Esophagus muscularis mucosa (tissue), 4 donors: ENCODE measurements at regions not wholly inside any gene's neighbourhood (a gene's known extent, or its start where the extent isn't known, plus 50 kb on each side); places are given as distances from the start of the nearest gene placed in this dataset.

Source experiments
- DNase-seq: peaks from one replicate; pipeline ENCODE4 v3.0.0-alpha.2; 2017; ENCODE audit errors: extremely low spot score
- H3K27ac ChIP-seq, 4 donors: fragments of 200-600 bp; sonication (generic); replicated peaks in 1 of 4; 1 replicate in 3 of 4; 2 replicates in 1 of 4; pipeline ENCODE4 v1.5.1; 2016 to 2019; ENCODE audit warnings: mild to moderate bottlenecking in 1 of 4
- H3K27me3 ChIP-seq, 4 donors: fragments of 200-600 bp; sonication (generic); one replicate each; pipeline versions ENCODE4 v1.5.1 to v1.6.0; 2016 to 2019
- H3K36me3 ChIP-seq, 4 donors: fragments of 200-600 bp; sonication (generic); one replicate each; pipeline ENCODE4 v1.5.1; 2016 to 2019
- H3K4me1 ChIP-seq, 4 donors: fragments of 200-600 bp; sonication (generic); one replicate each; pipeline ENCODE4 v1.5.1; 2016 to 2019
- H3K4me3 ChIP-seq, 4 donors: fragments of 200-600 bp; sonication (generic); 1 replicate in 2 of 4; 2 replicates in 2 of 4; pipeline ENCODE4 v1.5.1; 2016 to 2019; ENCODE audit warnings: mild to moderate bottlenecking in 4 of 4, moderate library complexity in 1 of 4
- H3K9me3 ChIP-seq, 4 donors: fragments of 200-600 bp; sonication (generic); 1 replicate in 3 of 4; 2 replicates in 1 of 4; pipeline ENCODE4 v1.5.1; 2016 to 2019
- CTCF ChIP-seq, 3 experiments: fragments of 200-600 bp in 2 of 3; fragments of 450-650 bp in 1 of 3; sonication (generic) in 2 of 3; IDR thresholded peaks; one replicate each; pipeline ENCODE4 v1.5.1; 2017 to 2019; ENCODE audit warnings: antibody characterized with exemption in 3 of 3, mild to moderate bottlenecking in 2 of 3, moderate library complexity in 1 of 3
- EP300 ChIP-seq: sonication (generic); formaldehyde crosslinking; IDR thresholded peaks from one replicate; pipeline ENCODE4 v1.6.1; 2017; ENCODE audit warnings: antibody characterized with exemption
- POLR2A ChIP-seq: fragments of 450-650 bp; IDR thresholded peaks from one replicate; pipeline ENCODE4 v1.6.1; 2017; ENCODE audit warnings: antibody characterized with exemption, moderate library complexity, mild to moderate bottlenecking, low read depth
- POLR2AphosphoS5 ChIP-seq, 2 donors: sonication (generic); formaldehyde crosslinking; IDR thresholded peaks; one replicate each; pipeline ENCODE4 v1.6.1; 2017; ENCODE audit warnings: antibody characterized with exemption in 2 of 2
- WGBS: methylation state at CpG from one replicate; pipeline ENCODE4 v1.1.5; 2018; 5-methylcytosine and 5-hydroxymethylcytosine counted together
- intact Hi-C: fragments of 100-400 bp; cut with DNase I; formaldehyde crosslinking; loops from one replicate; pipeline ENCODE4 v1.15.1; 2023

DNA sequence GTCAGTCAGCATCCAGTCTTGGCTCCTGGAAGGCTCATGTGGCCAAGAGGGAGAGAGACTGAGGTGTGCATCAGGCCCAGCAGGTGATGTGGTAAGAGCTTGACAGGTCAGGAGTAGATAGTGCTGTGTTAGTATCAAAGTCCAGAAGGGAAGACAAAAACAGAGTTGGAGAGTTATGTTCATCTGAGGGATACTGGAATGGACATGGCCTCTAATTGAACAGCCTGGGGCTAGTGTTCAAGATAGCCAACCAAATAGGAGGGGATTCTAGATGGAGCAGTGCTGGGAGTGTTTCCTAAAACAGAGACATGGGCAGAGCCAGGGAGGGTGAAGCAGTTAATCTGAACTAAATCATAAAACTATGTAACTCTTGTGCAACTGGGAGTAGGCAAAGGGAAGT is 120.7 kb upstream of the MARK1 start:
- Histone ChIP-seq H3K4me3 (no peak overlapping the region), H3K4me1 (no peaks in the 10 kb centered on the region), H3K27ac (no peak overlapping the region), H3K9me3 (no peaks in the 10 kb centered on the region), H3K27me3 (peaks cover 0 to 15% (median 0%) of the 10 kb centered on the region in 4 donors), H3K36me3 (no peaks in the 10 kb centered on the region)
- intact Hi-C loops: no loop called here
- TF ChIP-seq POLR2AphosphoS5 (IDR thresholded peaks at IDR 0.05): no peak
- no peak for TF ChIP-seq EP300
- TF ChIP-seq POLR2A: no peak
- TF ChIP-seq CTCF (IDR thresholded peaks at IDR 0.05): no peak
- no peak for DNase-seq

GRCh38 chr1:220398238-220398637 is 126.0 kb upstream of the RAB3GAP2 start:
- no peak for DNase-seq
- Histone ChIP-seq H3K4me1 (no peaks in the 10 kb centered on the region), H3K4me3 (no peak overlapping the region), H3K36me3 (no peaks in the 10 kb centered on the region), H3K9me3 (no peaks in the 10 kb centered on the region), H3K27ac (no peak overlapping the region), H3K27me3 (no peaks in the 10 kb centered on the region)
- 95% methylated on average over 2 of the region's 2 CpGs for WGBS
- intact Hi-C loops: no loop called here
- no peak for TF ChIP-seq POLR2A
- TF ChIP-seq POLR2AphosphoS5 (IDR thresholded peaks at IDR 0.05): no peak
- no peak for TF ChIP-seq EP300
- no peak for TF ChIP-seq CTCF (IDR thresholded peaks at IDR 0.05)

DNA sequence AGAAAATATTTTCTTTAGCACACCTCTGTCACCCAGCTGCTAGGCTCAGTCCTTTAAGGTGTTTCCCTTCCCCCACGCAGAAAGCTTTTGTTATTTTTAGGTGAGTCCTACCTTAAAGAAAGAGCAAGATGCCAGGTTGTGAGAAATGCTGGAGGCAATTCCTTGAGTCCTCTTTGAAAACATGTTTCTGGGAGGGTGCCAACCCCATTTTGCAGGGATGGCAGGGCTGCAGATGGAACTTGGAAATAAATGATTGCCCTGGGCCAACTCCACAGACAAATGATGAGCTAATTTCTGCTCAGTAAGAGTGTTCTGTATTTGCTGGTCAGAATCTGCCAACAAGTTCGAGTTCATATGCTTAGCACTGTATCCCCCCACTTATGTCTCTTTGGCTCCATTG is 119.2 kb upstream of the RAB3GAP2 start:
- no peak for DNase-seq
- Histone ChIP-seq H3K4me1 (no peaks in the 10 kb centered on the region), H3K27me3 (no peaks in the 10 kb centered on the region), H3K4me3 (no peak overlapping the region), H3K36me3 (no peaks in the 10 kb centered on the region), H3K27ac (no peak overlapping the region), H3K9me3 (no peaks in the 10 kb centered on the region)
- WGBS: 69% methylated on average over 2 of the region's 2 CpGs
- intact Hi-C loops: no loop called here
- TF ChIP-seq POLR2AphosphoS5 (IDR thresholded peaks at IDR 0.05) (no peak), POLR2A (no peak), CTCF (IDR thresholded peaks at IDR 0.05) (no peak), EP300 (no peak)

DNA sequence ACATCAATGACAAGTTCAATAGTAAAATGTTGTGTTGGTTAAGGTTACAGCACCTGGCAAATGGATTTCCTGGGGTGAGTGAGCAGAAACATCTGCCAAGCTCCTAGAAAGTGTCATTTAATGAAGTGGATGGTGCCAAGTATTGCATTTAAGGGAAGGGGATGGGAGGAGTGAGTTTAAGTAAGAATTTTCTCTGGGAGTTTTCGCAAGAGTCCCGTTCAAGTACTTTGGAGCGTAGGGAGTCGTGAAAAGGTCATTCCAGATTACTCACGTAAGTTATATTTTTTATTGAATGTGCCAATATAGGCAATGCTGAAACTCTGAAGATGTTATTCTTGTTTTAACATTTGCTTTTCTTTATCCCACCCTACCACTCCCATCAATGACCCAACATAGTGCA is 117.4 kb upstream of the RAB3GAP2 start:
- H3K36me3 ChIP-seq: no peaks in the 10 kb centered on the region
- 93% methylated on average over 5 of the region's 5 CpGs for WGBS
- no peak overlapping the region for H3K4me3 ChIP-seq
- peaks cover 0 to 10% (median 0%) of the 10 kb centered on the region in 4 donors for H3K9me3 ChIP-seq
- TF ChIP-seq EP300: no peak
- no peak for TF ChIP-seq POLR2A
- TF ChIP-seq POLR2AphosphoS5 (IDR thresholded peaks at IDR 0.05): no peak
- TF ChIP-seq CTCF (IDR thresholded peaks at IDR 0.05): no peak
- no peak overlapping the region for H3K27ac ChIP-seq
- H3K4me1 ChIP-seq: no peaks in the 10 kb centered on the region
- no peaks in the 10 kb centered on the region for H3K27me3 ChIP-seq
- intact Hi-C loops: no loop called here
- no peak for DNase-seq

- no peak overlapping the region for H3K4me3 ChIP-seq
- WGBS: 52% methylated on average over 3 of the region's 3 CpGs
- intact Hi-C loops: no loop called here
- DNase-seq: no peak
- TF ChIP-seq POLR2A (no peak), CTCF (IDR thresholded peaks at IDR 0.05) (no peak), EP300 (no peak), POLR2AphosphoS5 (IDR thresholded peaks at IDR 0.05) (no peak)
- peaks cover 0 to 10% (median 0%) of the 10 kb centered on the region in 4 donors for H3K9me3 ChIP-seq
- no peaks in the 10 kb centered on the region for H3K36me3 ChIP-seq
- H3K27ac ChIP-seq: no peak overlapping the region
- H3K27me3 ChIP-seq: no peaks in the 10 kb centered on the region
- no peaks in the 10 kb centered on the region for H3K4me1 ChIP-seq
These were observed 114.4 kb upstream of the RAB3GAP2 start for GRCh38 chr1:220386494-220387195.
